Stomach (tissue), 8 donors: ENCODE measurements at regions not wholly inside any gene's neighbourhood (a gene's known extent, or its start where the extent isn't known, plus 50 kb on each side); places are given as distances from the start of the nearest gene placed in this dataset.

Experiments
- DNase-seq, 2 donors: peaks; one replicate each; pipeline versions ENCODE4 v3.0.0 to v3.0.0-alpha.2; 2013 to 2019
- H3K27ac ChIP-seq, 5 donors: fragments of 200-600 bp in 4 of 5; sonication (generic) in 4 of 5; one replicate each; pipeline ENCODE4 v1.5.1; 2013 to 2019; ENCODE audit warnings: mild to moderate bottlenecking in 1 of 5, moderate library complexity in 1 of 5
- H3K27me3 ChIP-seq, 3 donors: fragments of 200-600 bp; sonication (generic); one replicate each; pipeline ENCODE4 v1.5.1; 2017 to 2019; ENCODE audit warnings: mixed run types in 1 of 3
- H3K36me3 ChIP-seq, 4 donors: fragments of 200-600 bp; sonication (generic); 1 replicate in 3 of 4; 2 replicates in 1 of 4; pipeline ENCODE4 v1.5.1; 2016 to 2019
- H3K4me1 ChIP-seq, 4 donors: fragments of 200-600 bp; sonication (generic); one replicate each; pipeline ENCODE4 v1.5.1; 2016 to 2019
- H3K4me3 ChIP-seq, 4 donors: fragments of 200-600 bp; sonication (generic) in 3 of 4; one replicate each; pipeline ENCODE4 v1.5.1; 2016 to 2019; ENCODE audit warnings: mild to moderate bottlenecking in 1 of 4
- H3K9me3 ChIP-seq, 4 donors: fragments of 200-600 bp; sonication (generic); one replicate each; pipeline ENCODE4 v1.5.1; 2016 to 2019
- CTCF ChIP-seq, 7 experiments: fragments of 450-650 bp in 4 of 7; fragments of 200-600 bp in 3 of 7; sonication (generic) in 3 of 7; IDR thresholded peaks; one replicate each; pipeline ENCODE4 v1.5.1; 2016 to 2019; ENCODE audit warnings: antibody characterized with exemption in 7 of 7, control low read depth in 2 of 7, mild to moderate bottlenecking in 1 of 7
- EP300 ChIP-seq: sonication (generic); formaldehyde crosslinking; IDR thresholded peaks from one replicate; pipeline ENCODE4 v1.6.1; 2017; ENCODE audit warnings: antibody characterized with exemption
- POLR2A ChIP-seq, 4 donors: fragments of 450-650 bp; IDR thresholded peaks; one replicate each; pipeline ENCODE4 v1.6.1; 2016; ENCODE audit warnings: antibody characterized with exemption in 4 of 4, control low read depth in 2 of 4, mild to moderate bottlenecking in 1 of 4, moderate library complexity in 1 of 4
- POLR2AphosphoS5 ChIP-seq, 3 donors: sonication (generic); formaldehyde crosslinking; IDR thresholded peaks; one replicate each; pipeline ENCODE4 v1.6.1; 2016; ENCODE audit warnings: antibody characterized with exemption in 3 of 3
- WGBS, 5 donors: extraction: QIAGEN DNeasy Blood & Tissue Kit in 3 of 5; methylation state at CpG; one replicate each; pipeline versions ENCODE4 v1.1.5 to v1.1.7; 2013 to 2018; 5-methylcytosine and 5-hydroxymethylcytosine counted together
- intact Hi-C: fragments of 100-400 bp; cut with DNase I; formaldehyde crosslinking; loops from one replicate; pipeline ENCODE4 v1.15.1; 2023; ENCODE audit warnings: low total_unique reads
- small RNA-seq, 4 donors: library from RNA; depleted of rRNA; stranded (forward); fragments of <200 nt; gene quantifications; one replicate each; pipeline ENCODE3, GENCODE V24; 2016
- donor health status: healthy with polysubstance abuse.
- donor health status: Bipolar disorder and iron deficiency.
- donor health status: healthy.

GRCh38 chr1:118243269-118243668, 58.2 kb upstream of the SPAG17 start:
- H3K27ac ChIP-seq = no peak overlapping the region
- intact Hi-C loops = no loop called here
- no peak for DNase-seq
- WGBS, 5 donors = 52 to 73% (median 60%) methylated on average over 4 of the region's 4 CpGs
- TF ChIP-seq EP300 = no peak
- TF ChIP-seq POLR2AphosphoS5 (IDR thresholded peaks at IDR 0.05) = no peak
- no peak for TF ChIP-seq CTCF (IDR thresholded peaks at IDR 0.05)
- TF ChIP-seq POLR2A (IDR thresholded peaks at IDR 0.05) = no peak
- H3K27me3 ChIP-seq = no peaks in the 10 kb centered on the region
- H3K4me1 ChIP-seq = no peaks in the 10 kb centered on the region
- no peaks in the 10 kb centered on the region for H3K36me3 ChIP-seq
- peaks cover 0 to 15% (median 11%) of the 10 kb centered on the region in 4 donors for H3K9me3 ChIP-seq
- no peak overlapping the region for H3K4me3 ChIP-seq

Small RNAs in the stretch of these regions (small RNA-seq; reads per million reads assigned to genes)
- 0 to 0.07 (median 0) reads per million in 4 donors for gene RNA5SP56
